Stimulated activated CD4-positive, alpha-beta T cell treated with anti-CD3 and anti-CD28 coated beads, Interleukin-2, amount 100 ng/mL, for 48 hours (primary cell): ENCODE measurements at regions not wholly inside any gene's neighbourhood (a gene's known extent, or its start where the extent isn't known, plus 50 kb on each side); places are given as distances from the start of the nearest gene placed in this dataset.
"Not testable (repeated sequence)": the region's sequence is repeated elsewhere in the genome, so short reads cannot be mapped to it uniquely, and the experiment has no call there.

Source experiments
- DNase-seq, 2 donors: peaks; one replicate each; pipeline ENCODE4 v3.0.0-alpha.2; 2020

DNA sequence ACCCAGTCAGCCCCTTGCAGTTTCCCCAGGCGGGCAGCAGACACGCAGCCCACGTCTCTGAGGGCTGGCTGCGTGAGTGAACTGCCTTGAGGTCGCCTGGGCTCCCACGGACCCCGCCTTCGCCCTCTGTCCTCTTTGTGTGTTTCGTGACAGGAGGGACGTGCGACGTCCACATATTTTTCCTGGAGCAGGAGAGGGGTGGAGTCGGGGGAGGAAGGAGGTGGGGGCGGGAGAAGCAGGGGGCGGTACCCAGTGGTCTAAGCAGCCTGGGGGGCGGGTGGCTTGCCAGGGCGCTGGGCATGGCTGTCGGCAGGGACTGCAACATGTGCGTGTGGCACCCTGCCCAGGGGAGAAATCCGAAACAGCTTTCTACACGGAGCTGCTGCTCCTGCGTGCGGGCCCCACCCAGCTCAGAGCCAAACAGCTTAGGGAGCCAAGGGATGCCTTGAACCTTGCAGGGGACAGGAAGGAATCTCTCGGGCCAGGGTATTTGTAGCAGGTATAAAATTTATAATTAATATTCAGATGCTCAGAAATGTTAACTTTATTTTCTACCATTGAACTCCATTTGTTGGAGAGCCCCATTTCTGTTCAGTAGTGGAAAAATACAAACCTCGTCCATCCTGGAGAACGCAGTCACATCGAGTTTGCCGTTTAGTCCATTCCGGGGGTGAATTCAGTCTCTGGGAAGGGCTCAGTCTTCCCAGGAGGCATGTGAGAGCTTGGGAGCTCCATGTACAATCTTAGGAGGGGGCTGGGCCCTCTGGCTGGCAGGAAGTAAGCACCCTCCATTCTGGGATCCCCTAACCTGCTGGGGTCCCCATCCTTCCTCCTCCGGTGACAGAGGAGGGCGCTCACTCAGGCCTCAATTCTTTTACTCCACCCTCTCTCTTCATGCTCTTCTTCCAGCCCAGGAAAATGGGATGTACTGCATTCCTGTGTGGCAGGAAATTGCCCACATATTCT, 79.1 kb upstream of the MEF2A start:
- no peak for DNase-seq

GRCh38 chr15:99487337-99487730, 78.5 kb upstream of the MEF2A start:
- DNase-seq = no peak

DNA sequence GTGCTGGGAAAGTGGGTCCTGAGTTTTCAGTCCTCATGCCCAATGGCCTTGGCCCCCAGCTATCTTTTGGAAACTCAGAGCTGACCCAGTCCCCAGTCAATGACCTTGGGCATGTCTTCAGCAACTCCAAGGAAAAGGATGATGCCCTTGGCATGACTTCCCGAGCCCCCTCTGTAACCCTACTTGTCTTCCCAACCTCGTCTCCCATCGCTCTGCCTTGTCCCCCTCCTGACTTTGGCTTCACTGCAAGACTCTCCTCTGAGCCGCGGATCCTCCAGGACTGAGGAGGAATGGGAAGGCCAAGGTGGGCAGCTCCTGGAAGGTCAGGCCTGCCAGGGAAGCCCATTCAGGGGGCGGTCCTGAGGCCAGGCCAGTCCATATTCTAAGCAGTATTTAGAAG, 73.5 kb upstream of the MEF2A start:
- DNase-seq = no peak

DNA sequence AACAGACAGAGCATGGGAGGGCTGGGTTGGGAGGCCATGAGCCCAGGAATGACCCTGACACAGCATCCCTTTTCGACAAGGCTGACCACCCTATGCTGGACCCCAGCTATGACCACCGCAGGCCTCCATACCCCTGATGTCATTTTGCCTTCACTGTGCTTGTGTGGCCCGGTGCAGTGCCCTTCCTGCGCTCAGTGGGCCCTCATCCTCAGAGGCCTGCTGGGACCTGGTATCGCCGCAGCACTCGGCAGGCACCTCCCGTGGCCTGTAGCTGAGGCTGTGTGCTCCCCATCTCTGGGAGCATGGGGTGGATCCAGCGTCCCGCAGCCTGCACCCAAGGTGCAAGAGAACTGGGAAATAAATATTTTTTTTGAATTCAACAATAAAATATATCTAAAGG, 73.1 kb upstream of the MEF2A start:
- no peak for DNase-seq

DNA sequence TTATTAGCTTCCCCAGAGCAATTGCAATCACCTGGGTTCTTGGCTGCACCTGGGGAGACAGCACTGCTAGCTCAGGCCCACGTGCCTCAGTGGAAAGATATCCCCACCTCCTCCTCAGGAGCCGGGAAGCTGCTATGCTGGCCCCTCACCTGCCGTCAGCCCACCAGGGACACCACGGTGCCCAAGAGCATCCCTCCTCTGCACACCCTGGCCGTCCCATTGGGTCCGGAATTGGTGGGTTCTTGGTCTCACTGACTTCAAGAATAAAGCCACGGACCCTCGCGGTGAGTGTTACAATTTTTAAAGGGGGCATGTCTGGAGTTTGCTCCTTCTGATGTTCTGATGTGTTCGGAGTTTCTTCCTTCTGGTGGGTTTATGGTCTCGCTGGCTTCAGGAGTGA, 72.3 kb upstream of the MEF2A start:
- no peak for DNase-seq

- not testable (repeated sequence) for DNase-seq
Measured at GRCh38 chr15:99494536-99495233, 71.1 kb upstream of the MEF2A start.

- DNase-seq = no peak
Measured at GRCh38 chr15:99495430-99496301, 70.1 kb upstream of the MEF2A start.

GRCh38 chr15:99496302-99496629, 69.5 kb upstream of the MEF2A start:
- no peak for DNase-seq

DNA sequence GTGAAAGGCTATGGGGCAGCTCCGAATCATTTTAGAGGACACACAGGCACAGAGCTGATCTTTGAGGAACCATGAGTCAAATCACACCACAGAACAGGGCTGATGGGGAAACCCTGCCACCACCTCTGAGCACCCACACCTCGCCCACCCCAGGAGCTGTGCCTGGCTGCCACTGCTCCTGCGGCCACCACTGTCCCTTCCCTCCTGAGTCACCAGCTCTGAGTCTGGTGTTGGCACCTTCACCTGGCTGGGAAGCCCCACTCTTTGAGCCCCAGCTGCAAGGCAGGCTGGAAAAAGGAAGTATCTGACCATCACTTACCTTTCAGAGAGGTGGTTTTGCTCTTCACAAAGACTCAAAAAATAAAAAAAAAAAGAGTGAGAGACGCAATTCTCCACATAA, 63.6 kb upstream of the MEF2A start:
- no peak for DNase-seq

- DNase-seq = no peak
Measured at GRCh38 chr15:99502661-99503060, 63.1 kb upstream of the MEF2A start.

- DNase-seq = no peak
Measured at GRCh38 chr15:99503411-99503810, 62.4 kb upstream of the MEF2A start.

- no peak for DNase-seq
Measured at GRCh38 chr15:99504071-99504822, 61.5 kb upstream of the MEF2A start.

DNA sequence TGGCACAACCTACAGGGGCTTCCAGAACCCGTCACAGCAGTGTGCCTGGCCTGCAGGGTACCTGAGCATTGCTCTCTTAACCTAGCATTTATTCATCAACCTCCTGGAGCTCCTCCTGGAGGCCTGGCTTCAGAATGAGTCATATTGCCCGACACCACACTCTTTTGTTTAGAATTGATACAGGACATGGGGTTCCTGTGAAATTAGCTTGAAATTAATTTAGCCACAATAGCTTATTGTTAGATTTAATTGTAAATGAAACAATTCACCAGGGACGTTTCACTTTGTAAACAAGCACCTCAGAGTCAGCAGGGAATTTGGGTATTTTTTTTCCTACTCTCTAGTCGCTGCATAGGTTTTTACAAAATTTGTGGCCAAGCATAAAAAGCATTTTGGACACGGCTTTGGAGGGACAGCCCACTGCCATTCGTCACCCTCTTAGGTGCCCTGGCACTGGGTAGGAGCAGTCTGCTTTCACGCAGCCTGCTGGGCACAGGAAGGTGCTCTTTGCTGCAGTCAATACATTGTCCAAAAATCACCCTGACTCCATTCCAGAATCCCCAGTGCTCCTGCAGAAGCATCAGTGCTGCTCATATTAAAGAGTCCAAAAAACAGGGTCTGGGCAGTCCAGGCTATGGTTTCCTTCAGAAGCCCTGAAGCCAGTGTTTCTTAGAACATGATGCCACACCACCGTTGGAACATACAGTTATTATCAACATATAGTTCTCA, 60.8 kb upstream of the MEF2A start:
- DNase-seq = no peak

- no peak for DNase-seq
Measured at GRCh38 chr15:99506399-99506798, 59.4 kb upstream of the MEF2A start.

GRCh38 chr15:99507016-99507503, 58.7 kb upstream of the MEF2A start:
- DNase-seq = no peak

GRCh38 chr15:99507504-99508310, 58.1 kb upstream of the MEF2A start:
- DNase-seq = no peak

GRCh38 chr15:99508311-99508645, 57.5 kb upstream of the MEF2A start:
- no peak for DNase-seq

DNA sequence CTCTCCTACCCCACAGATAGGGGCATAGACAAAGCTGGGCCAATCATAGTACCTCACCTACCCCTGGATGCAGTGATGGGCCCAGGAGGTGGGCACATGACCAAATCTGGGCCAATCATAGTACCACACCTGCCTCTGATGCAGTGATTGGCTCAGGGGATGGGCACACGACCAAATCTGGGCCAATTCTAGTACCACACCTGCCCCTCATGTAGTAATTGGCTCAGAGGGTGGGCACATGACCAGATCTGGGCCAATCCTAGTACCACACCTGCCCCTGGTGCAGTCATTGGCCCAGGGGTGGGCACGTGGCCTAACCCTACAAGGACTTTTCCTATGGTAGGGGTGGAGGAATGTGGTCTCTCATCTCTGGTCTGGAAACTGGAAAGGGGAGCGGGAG, 56.9 kb upstream of the MEF2A start:
- DNase-seq = no peak

DNA sequence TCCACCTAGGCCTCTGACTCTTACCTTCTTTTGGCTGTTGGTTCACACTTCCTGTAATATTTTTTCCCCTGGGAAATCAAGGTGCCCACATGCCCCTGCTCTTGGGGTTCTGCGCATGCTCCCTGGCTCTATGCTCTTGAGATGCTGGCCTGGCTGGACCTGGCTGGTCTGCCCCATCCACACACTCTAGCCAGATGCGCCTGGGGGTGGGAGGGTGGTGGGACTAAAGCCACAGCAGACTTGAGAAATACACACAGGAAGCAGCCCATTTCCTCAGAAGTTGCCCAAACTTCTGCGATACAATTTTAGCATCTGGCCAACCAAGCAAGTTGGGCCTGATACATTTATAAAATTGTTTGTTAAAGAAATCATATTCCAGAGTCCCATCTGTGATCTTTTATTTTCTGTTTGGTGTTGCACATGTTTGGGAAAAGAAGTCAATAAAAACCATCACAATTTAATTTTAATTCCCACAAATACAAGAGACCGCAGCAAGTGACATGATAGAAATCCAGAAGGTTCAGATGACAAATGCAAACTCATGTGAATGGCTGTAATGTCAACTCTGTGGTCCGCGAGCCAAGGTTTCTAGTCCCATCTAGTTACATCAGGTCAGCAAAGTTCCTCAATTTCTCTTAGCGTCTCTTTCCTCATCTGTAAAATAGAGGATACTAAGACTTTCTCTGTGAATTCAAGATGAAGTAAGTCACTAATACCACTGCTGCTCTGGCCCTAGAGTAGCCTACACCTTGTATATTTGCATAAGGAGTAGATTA, 55.9 kb upstream of the MEF2A start:
- no peak for DNase-seq

- DNase-seq = no peak
Measured at GRCh38 chr15:99511531-99511865, 54.3 kb upstream of the MEF2A start.
